H9 (cell line): ENCODE measurements at regions not wholly inside any gene's neighbourhood (a gene's known extent, or its start where the extent isn't known, plus 50 kb on each side); places are given as distances from the start of the nearest gene placed in this dataset.

ENCODE experiments used
- DNase-seq: peaks from one replicate; pipeline ENCODE4 v3.0.0-alpha.2; 2017
- H2AFZ ChIP-seq: one replicate; pipeline ENCODE4 v1.6.1; 2013; ENCODE audit warnings: mild to moderate bottlenecking, low read length, control low read depth, moderate library complexity
- H2AK5ac ChIP-seq: 2 replicates; pipeline ENCODE4 v1.6.1; 2013; ENCODE audit warnings: low read length, control low read depth, mixed read lengths; ENCODE audit not compliant: insufficient read length
- H2BK120ac ChIP-seq: one replicate; pipeline ENCODE4 v1.6.1; 2013; ENCODE audit warnings: low read depth, mild to moderate bottlenecking, low read length, control low read depth, inconsistent platforms; ENCODE audit not compliant: poor library complexity, severe bottlenecking
- H2BK12ac ChIP-seq: 2 replicates; pipeline ENCODE4 v1.6.1; 2013; ENCODE audit warnings: low read length, control low read depth, mixed read lengths, low read depth; ENCODE audit not compliant: insufficient read length
- H2BK15ac ChIP-seq: 2 replicates; pipeline ENCODE4 v1.6.1; 2013; ENCODE audit warnings: low read depth, low read length, control low read depth
- H2BK20ac ChIP-seq: one replicate; pipeline ENCODE4 v1.6.1; 2013; ENCODE audit warnings: low read depth, mild to moderate bottlenecking, low read length, control low read depth, inconsistent platforms; ENCODE audit not compliant: poor library complexity, severe bottlenecking
- H2BK5ac ChIP-seq: 2 replicates; pipeline ENCODE4 v1.6.1; 2013; ENCODE audit warnings: low read length, control low read depth, mixed read lengths; ENCODE audit not compliant: insufficient read length
- H3K14ac ChIP-seq: 2 replicates; pipeline ENCODE4 v1.6.1; 2013; ENCODE audit warnings: low read length, control low read depth; ENCODE audit not compliant: insufficient read depth
- H3K18ac ChIP-seq: 2 replicates; pipeline ENCODE4 v1.6.1; 2013; ENCODE audit warnings: low read depth, mild to moderate bottlenecking, mixed read lengths, low read length, control low read depth; ENCODE audit not compliant: insufficient read length
- H3K23ac ChIP-seq: 2 replicates; pipeline ENCODE4 v1.6.1; 2013; ENCODE audit warnings: low read length, control low read depth, mixed read lengths, low read depth; ENCODE audit not compliant: insufficient read length
- H3K23me2 ChIP-seq: 2 replicates; pipeline ENCODE4 v1.6.1; 2013; ENCODE audit warnings: low read depth, mild to moderate bottlenecking, mixed read lengths, low read length, control low read depth; ENCODE audit not compliant: insufficient read length, poor library complexity, severe bottlenecking
- H3K27ac ChIP-seq: 2 replicates; pipeline ENCODE4 v1.5.1; 2013; ENCODE audit warnings: low read length, control low read depth, mixed read lengths, low read depth; ENCODE audit not compliant: insufficient read length
- H3K27me3 ChIP-seq: 2 replicates; pipeline ENCODE4 v1.6.1; 2013; ENCODE audit warnings: low read length, control low read depth, inconsistent platforms; ENCODE audit not compliant: insufficient read depth
- H3K4ac ChIP-seq: 2 replicates; pipeline ENCODE4 v1.6.1; 2013; ENCODE audit warnings: low read depth, mild to moderate bottlenecking, control low read depth, inconsistent platforms, low read length, moderate library complexity
- H3K4me1 ChIP-seq: 2 replicates; pipeline ENCODE4 v1.6.1; 2013; ENCODE audit warnings: low read length, control low read depth, inconsistent platforms; ENCODE audit not compliant: insufficient read depth
- H3K4me2 ChIP-seq: 2 replicates; pipeline ENCODE4 v1.6.1; 2013; ENCODE audit warnings: low read length, control low read depth, mixed read lengths; ENCODE audit not compliant: insufficient read length, insufficient read depth
- H3K56ac ChIP-seq: 2 replicates; pipeline ENCODE4 v1.6.1; 2013; ENCODE audit warnings: low read depth, mild to moderate bottlenecking, mixed read lengths, low read length, control low read depth; ENCODE audit not compliant: insufficient read length
- H3K79me1 ChIP-seq: 2 replicates; pipeline ENCODE4 v1.6.1; 2013; ENCODE audit warnings: low read depth, mild to moderate bottlenecking, moderate library complexity, low read length, control low read depth, inconsistent platforms; ENCODE audit not compliant: insufficient read depth, poor library complexity, severe bottlenecking
- H3K79me2 ChIP-seq: 2 replicates; pipeline ENCODE4 v1.6.1; 2013; ENCODE audit warnings: low read length, control low read depth, inconsistent platforms; ENCODE audit not compliant: insufficient read depth
- H3K9ac ChIP-seq: 2 replicates; pipeline ENCODE4 v1.6.1; 2013; ENCODE audit warnings: low read length, control low read depth, mixed read lengths; ENCODE audit not compliant: insufficient read length; ENCODE audit errors: extremely low read depth
- H3K9me3 ChIP-seq: one replicate; pipeline ENCODE4 v1.6.1; 2013; ENCODE audit warnings: low read depth, low read length, inconsistent platforms; ENCODE audit not compliant: control insufficient read depth
- H3T11ph ChIP-seq: one replicate; pipeline ENCODE4 v1.6.1; 2013; ENCODE audit warnings: mild to moderate bottlenecking, low read length, control low read depth, inconsistent platforms
- H4K20me1 ChIP-seq: one replicate; pipeline ENCODE4 v1.6.1; 2013; ENCODE audit not compliant: control insufficient read depth, insufficient read length, insufficient read depth
- H4K5ac ChIP-seq: 2 replicates; pipeline ENCODE4 v1.6.1; 2013; ENCODE audit warnings: low read depth, mild to moderate bottlenecking, mixed read lengths, low read length, control low read depth; ENCODE audit not compliant: insufficient read length
- H4K8ac ChIP-seq: replicated peaks from 2 replicates; pipeline ENCODE4 v1.6.1; 2013; ENCODE audit warnings: low read length, control low read depth, mixed read lengths, low read depth; ENCODE audit not compliant: insufficient read length
- H4K91ac ChIP-seq: 2 replicates; pipeline ENCODE4 v1.6.1; 2013; ENCODE audit warnings: low read depth, mild to moderate bottlenecking, moderate library complexity, mixed read lengths, low read length, control low read depth; ENCODE audit not compliant: insufficient read length
- H3K27ac Mint-ChIP-seq, 3 experiments: 2 replicates in 2 of 3; 3 replicates in 1 of 3; pipeline ENCODE4 v1.8.0; 2020 to 2021; ENCODE audit warnings: mixed read lengths in 3 of 3, mild to moderate bottlenecking in 1 of 3, moderate library complexity in 1 of 3
- H3K27me3 Mint-ChIP-seq: 2 replicates; pipeline ENCODE4 v1.8.0; 2021; ENCODE audit warnings: low read depth, mild to moderate bottlenecking, moderate library complexity, mixed read lengths
- H3K36me3 Mint-ChIP-seq, 3 experiments: 2 replicates in 2 of 3; 3 replicates in 1 of 3; pipeline ENCODE4 v1.8.0; 2020 to 2021; ENCODE audit warnings: low read depth in 3 of 3, mixed read lengths in 3 of 3; ENCODE audit not compliant: insufficient read depth in 1 of 3
- H3K4me1 Mint-ChIP-seq, 2 experiments: 2 replicates each; pipeline ENCODE4 v1.8.0; 2020; ENCODE audit warnings: mixed read lengths in 2 of 2
- H3K4me3 Mint-ChIP-seq, 2 experiments: 2 replicates in 1 of 2; 3 replicates in 1 of 2; pipeline ENCODE4 v1.8.0; 2020 to 2021; ENCODE audit warnings: mild to moderate bottlenecking in 2 of 2, mixed read lengths in 2 of 2, moderate library complexity in 1 of 2
- H3K9me3 Mint-ChIP-seq, 2 experiments: 2 replicates in 1 of 2; 3 replicates in 1 of 2; pipeline ENCODE4 v1.8.0; 2020; ENCODE audit warnings: mild to moderate bottlenecking in 2 of 2, mixed read lengths in 2 of 2, moderate library complexity in 1 of 2
- CTCF ChIP-seq: fragments of 200-600 bp; sonication (generic); conservative IDR thresholded peaks from 3 replicates; pipeline ENCODE4 v1.8.0; 2021; ENCODE audit warnings: antibody characterized with exemption, mild to moderate bottlenecking
- WGBS: extraction: QIAGEN DNeasy Blood & Tissue Kit; methylation state at CpG from one replicate; pipeline ENCODE4 v1.1.7; 2013; ENCODE audit warnings: missing lambda C conversion rate, low lambda C conversion rate, mixed read lengths; ENCODE audit not compliant: insufficient read length; ENCODE audit errors: extremely low coverage; 5-methylcytosine and 5-hydroxymethylcytosine counted together

DNA sequence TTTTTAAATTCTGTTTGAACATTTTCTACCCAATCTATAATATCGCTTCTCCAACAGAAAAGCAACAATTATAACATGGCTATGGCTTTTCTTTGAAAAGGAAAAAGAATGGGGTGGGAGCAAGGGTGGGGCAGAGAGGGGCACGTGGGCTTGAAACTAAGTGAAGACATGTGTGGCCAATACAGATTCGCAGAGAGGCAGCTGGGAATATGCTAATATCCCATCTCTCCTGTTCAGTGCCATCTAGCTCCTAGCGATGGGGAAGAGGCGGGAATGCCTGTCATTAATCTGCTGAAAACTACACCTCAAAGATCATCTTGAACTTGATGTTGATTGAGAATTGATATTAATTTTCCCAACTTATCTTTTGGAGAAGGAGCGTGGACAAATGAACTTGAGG lies 65.5 kb upstream of the ITGA6 start:
- H3K23ac ChIP-seq = no peak overlapping the region
- no peak overlapping the region for H2BK20ac ChIP-seq
- H3K27ac ChIP-seq = no peak overlapping the region
- no peak overlapping the region for H2BK12ac ChIP-seq
- H3K9me3 ChIP-seq = no peaks in the 10 kb centered on the region
- H3K27me3 Mint-ChIP-seq = no peaks in the 10 kb centered on the region; the same call in 1 of the 2 replicates
- no peak overlapping the region for H3K56ac ChIP-seq
- no peak overlapping the region for H3K4me3 Mint-ChIP-seq
- no CpG with 5 or more reads among the region's 6 CpGs for WGBS
- no peak overlapping the region for H4K5ac ChIP-seq
- H3T11ph ChIP-seq = no peak overlapping the region
- no peak overlapping the region for H3K4me2 ChIP-seq
- H3K4me1 ChIP-seq = no peaks in the 10 kb centered on the region; the same call in 1 of the 2 replicates
- H4K91ac ChIP-seq = no peak overlapping the region
- DNase-seq = no peak
- H3K23me2 ChIP-seq = no peaks in the 10 kb centered on the region
- no peak for TF ChIP-seq CTCF
- no peak overlapping the region for H2AFZ ChIP-seq
- no peak overlapping the region for H2AK5ac ChIP-seq
- 0 out of 7 replicates have a peak, but pooled peaks cover 0 to 2% (median 0%) of the 10 kb centered on the region in 3 experiments for H3K36me3 Mint-ChIP-seq
- H2BK120ac ChIP-seq = no peak overlapping the region
- H3K18ac ChIP-seq = no peak overlapping the region
- H2BK15ac ChIP-seq = no peak overlapping the region
- no peak overlapping the region for H3K4ac ChIP-seq
- H4K8ac ChIP-seq = no peak overlapping the region
- H3K79me1 ChIP-seq = no peaks in the 10 kb centered on the region
- no peak overlapping the region for H3K9ac ChIP-seq
- no peaks in the 10 kb centered on the region for H3K9me3 Mint-ChIP-seq
- H3K79me2 ChIP-seq = no peaks in the 10 kb centered on the region
- H3K14ac ChIP-seq = no peak overlapping the region
- no peak overlapping the region for H2BK5ac ChIP-seq
- H3K27me3 ChIP-seq = no peaks in the 10 kb centered on the region
- no peak overlapping the region for H3K27ac Mint-ChIP-seq
- no peaks in the 10 kb centered on the region for H4K20me1 ChIP-seq
- peaks cover 3 to 7% of the 10 kb centered on the region in 2 experiments; a peak in 3 of 4 replicates for H3K4me1 Mint-ChIP-seq
